MCF 10A (cell line): ENCODE measurements at regions not wholly inside any gene's neighbourhood (a gene's known extent, or its start where the extent isn't known, plus 50 kb on each side); places are given as distances from the start of the nearest gene placed in this dataset.

Source experiments
- BruUV-seq: library from RNA; stranded (reverse); fragments of 400-500 nt; replicated peaks from 2 replicates; lab custom pipeline; 2021; lab: Mats Ljungman, UMichigan
- CTCF ChIA-PET: fragments of 300-600 bp; sonication (Branson Sonifier 250); formaldehyde crosslinking; extraction: SDS; loops from one replicate; lab custom pipeline; 2021; ENCODE audit warnings: antibody characterized with exemption, inconsistent platforms; lab: Yijun Ruan, JAX
- POLR2A ChIA-PET: fragments of 300-600, 350-650 bp; sonication (Branson Sonifier 250); formaldehyde crosslinking; extraction: SDS; loops from one replicate; lab custom pipeline; 2020; ENCODE audit warnings: antibody characterized with exemption, inconsistent platforms; lab: Yijun Ruan, JAX
- DNase-seq: peaks from one replicate; pipeline ENCODE4 v3.0.0-alpha.2; 2018; ENCODE audit not compliant: unreplicated experiment
- H3K27ac Mint-ChIP-seq: one replicate; pipeline ENCODE4 v1.8.0; 2022; ENCODE audit warnings: mild to moderate bottlenecking, low read depth, mixed read lengths; ENCODE audit not compliant: unreplicated experiment
- H3K27me3 Mint-ChIP-seq: one replicate; pipeline ENCODE4 v1.8.0; 2022; ENCODE audit warnings: mixed read lengths; ENCODE audit not compliant: insufficient read depth, unreplicated experiment
- H3K36me3 Mint-ChIP-seq: one replicate; pipeline ENCODE4 v1.8.0; 2022; ENCODE audit warnings: mild to moderate bottlenecking, moderate library complexity, mixed read lengths; ENCODE audit not compliant: insufficient read depth, unreplicated experiment
- H3K4me1 Mint-ChIP-seq: one replicate; pipeline ENCODE4 v1.8.0; 2022; ENCODE audit warnings: mixed read lengths; ENCODE audit not compliant: insufficient read depth, unreplicated experiment
- H3K4me3 Mint-ChIP-seq: one replicate; pipeline ENCODE4 v1.8.0; 2022; ENCODE audit warnings: mild to moderate bottlenecking, moderate library complexity, mixed read lengths; ENCODE audit not compliant: unreplicated experiment
- H3K9me3 Mint-ChIP-seq: one replicate; pipeline ENCODE4 v1.8.0; 2022; ENCODE audit warnings: mixed read lengths; ENCODE audit not compliant: unreplicated experiment
- intact Hi-C: fragments of 100-400 bp; cut with micrococcal nuclease; formaldehyde crosslinking; loops from 2 replicates; pipeline ENCODE4 v1.14.1; 2022
- TF ChIP-seq, protein P1 (sequence below): fragments of 200-600 bp; IDR thresholded peaks from one replicate; pipeline ENCODE4 v1.8.0; 2022; ENCODE audit warnings: antibody characterized with exemption, mild to moderate bottlenecking; ENCODE audit not compliant: unreplicated experiment

DNA sequence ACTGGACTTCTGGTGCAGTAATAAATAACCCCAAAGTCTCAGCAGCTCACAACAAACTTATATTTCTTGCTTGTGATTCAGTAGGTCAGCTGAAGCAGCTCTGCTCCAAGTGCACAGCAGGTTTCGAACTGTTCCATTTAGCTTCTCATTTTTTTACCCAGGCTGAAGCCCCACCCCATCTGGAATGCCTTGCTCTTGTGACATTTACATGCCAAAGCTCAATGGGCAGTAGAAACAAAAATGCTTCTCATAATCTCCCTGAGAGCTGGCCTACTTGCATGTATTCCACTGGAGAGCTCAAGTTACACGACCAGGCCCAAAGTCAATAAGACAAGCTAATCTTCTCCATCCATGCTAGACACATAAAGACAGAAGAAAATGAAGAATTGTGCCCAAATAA is 165.2 kb downstream of the HAO1 start:
- no peaks in the 10 kb centered on the region for H3K36me3 Mint-ChIP-seq
- H3K4me1 Mint-ChIP-seq: peaks cover 28% of the 10 kb centered on the region
- peak overlapping the region; percentile 74 for H3K27ac Mint-ChIP-seq
- BruUV-seq: no TSS peak
- H3K9me3 Mint-ChIP-seq: peaks cover 21% of the 10 kb centered on the region
- TF ChIP-seq, protein P1, sequence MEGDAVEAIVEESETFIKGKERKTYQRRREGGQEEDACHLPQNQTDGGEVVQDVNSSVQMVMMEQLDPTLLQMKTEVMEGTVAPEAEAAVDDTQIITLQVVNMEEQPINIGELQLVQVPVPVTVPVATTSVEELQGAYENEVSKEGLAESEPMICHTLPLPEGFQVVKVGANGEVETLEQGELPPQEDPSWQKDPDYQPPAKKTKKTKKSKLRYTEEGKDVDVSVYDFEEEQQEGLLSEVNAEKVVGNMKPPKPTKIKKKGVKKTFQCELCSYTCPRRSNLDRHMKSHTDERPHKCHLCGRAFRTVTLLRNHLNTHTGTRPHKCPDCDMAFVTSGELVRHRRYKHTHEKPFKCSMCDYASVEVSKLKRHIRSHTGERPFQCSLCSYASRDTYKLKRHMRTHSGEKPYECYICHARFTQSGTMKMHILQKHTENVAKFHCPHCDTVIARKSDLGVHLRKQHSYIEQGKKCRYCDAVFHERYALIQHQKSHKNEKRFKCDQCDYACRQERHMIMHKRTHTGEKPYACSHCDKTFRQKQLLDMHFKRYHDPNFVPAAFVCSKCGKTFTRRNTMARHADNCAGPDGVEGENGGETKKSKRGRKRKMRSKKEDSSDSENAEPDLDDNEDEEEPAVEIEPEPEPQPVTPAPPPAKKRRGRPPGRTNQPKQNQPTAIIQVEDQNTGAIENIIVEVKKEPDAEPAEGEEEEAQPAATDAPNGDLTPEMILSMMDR: no peak
- no peak overlapping the region for H3K4me3 Mint-ChIP-seq
- DNase-seq: no peak
- H3K27me3 Mint-ChIP-seq: no peaks in the 10 kb centered on the region
- POLR2A ChIA-PET: interaction anchor here (1.1 to 1.7 kb wide), 3 partner anchors 14 to 67 kb away, joined by 3 to 5 read pairs (median 4); no protein-coding TSS in a partner anchor
- CTCF ChIA-PET: interaction anchor here (0.6 to 1.3 kb wide), 4 partner anchors 23 to 1260 kb away, joined by 3 to 4 read pairs (median 3); no protein-coding TSS in a partner anchor
- intact Hi-C loops: no loop called here

DNA sequence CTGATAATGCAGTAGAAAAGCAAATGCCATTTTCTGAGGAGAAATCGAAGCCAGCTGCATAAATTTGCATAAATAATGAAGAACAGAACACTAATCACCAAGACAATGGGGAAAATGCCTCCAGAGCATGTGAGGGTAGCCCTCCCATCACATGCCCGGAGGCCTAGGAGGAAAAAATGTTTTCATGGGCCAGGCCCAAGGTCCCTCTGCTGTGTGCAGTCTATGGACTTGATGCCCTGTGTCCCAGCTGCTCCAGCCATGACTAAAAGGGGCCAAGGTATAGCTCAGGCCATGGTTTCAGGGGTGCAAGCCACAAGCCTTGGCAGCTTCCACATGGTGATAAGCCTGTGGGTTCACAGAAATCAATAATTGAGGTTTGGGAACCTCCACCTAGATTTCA is 164.1 kb downstream of the HAO1 start:
- BruUV-seq: no TSS peak
- Mint-ChIP-seq H3K36me3 (no peaks in the 10 kb centered on the region), H3K9me3 (peaks cover 21% of the 10 kb centered on the region), H3K27ac (no peak overlapping the region), H3K4me1 (peaks cover 24% of the 10 kb centered on the region), H3K27me3 (no peaks in the 10 kb centered on the region), H3K4me3 (no peak overlapping the region)
- DNase-seq: no peak
- CTCF ChIA-PET: interaction anchor here (0.7 to 1.2 kb wide), 2 partner anchors 66 to 83 kb away, joined by 3 read pairs; no protein-coding TSS in a partner anchor
- POLR2A ChIA-PET: interaction anchor here (1.7 kb wide), 1 partner anchor 16 kb away, joined by 4 read pairs; no protein-coding TSS in a partner anchor
- intact Hi-C loops: no loop called here
- TF ChIP-seq, protein P1: no peak

DNA sequence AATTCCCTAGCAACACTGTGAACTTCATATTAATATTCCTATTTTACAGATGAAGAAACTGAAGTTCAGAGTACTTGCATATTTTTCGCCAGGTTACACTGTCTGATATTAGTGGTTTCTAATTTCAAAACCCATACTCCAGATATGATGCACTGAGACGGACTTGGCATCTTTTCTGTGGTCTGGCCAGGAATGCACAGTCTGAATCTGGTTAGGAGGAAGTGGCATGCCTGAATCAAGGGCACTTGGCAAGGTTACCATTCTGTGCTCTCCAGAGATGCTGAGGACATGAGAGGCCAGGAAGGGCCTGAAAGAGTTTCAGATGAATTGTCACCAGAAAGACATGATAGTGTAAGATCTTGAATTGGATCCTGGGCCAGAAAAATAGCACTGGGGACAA is 150.1 kb downstream of the HAO1 start:
- ChIA-PET CTCF (interaction anchor here (0.8 kb wide), 1 partner anchor 329 kb away, joined by 3 read pairs; no protein-coding TSS in a partner anchor), POLR2A (no interaction called here)
- H3K27me3 Mint-ChIP-seq: no peaks in the 10 kb centered on the region
- intact Hi-C loops: no loop called here
- H3K4me3 Mint-ChIP-seq: no peak overlapping the region
- DNase-seq: peak; percentile 61
- H3K27ac Mint-ChIP-seq: no peak overlapping the region
- TF ChIP-seq, protein P1: no peak
- H3K36me3 Mint-ChIP-seq: no peaks in the 10 kb centered on the region
- peaks cover 9% of the 10 kb centered on the region for H3K4me1 Mint-ChIP-seq
- no peaks in the 10 kb centered on the region for H3K9me3 Mint-ChIP-seq
- no TSS peak for BruUV-seq

DNA sequence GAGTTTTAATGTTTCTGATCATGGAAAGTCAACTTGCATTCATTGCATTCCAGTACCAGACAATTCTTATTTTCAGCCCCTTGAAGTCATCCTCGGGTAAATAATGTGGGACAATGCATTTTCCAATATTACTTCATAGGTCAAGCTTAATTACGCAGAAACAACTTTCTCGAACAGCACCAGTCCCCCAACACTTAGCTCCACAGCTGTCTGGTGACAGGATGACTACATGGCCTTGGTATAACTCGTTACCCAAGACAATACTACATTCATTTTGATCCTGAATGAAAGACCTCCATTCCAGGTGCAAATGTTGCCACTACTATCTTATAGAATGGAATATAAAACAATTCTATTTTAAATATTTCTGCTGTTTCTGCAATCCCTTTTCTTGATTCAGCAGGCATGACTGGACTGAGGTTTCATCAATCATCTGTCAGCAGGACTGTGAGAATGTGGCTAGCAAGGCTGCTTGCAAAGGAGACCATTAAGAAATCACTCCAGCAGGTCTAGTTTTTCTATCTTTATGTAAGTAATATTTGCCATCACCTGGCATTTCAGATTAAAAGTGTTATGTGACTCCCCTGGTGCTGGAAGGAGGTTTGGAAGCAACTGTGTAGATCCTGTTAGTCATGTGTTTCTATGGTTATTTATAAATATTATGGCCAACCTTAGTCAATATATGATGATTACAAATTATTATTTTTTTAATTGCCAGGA is 147.9 kb downstream of the HAO1 start:
- Mint-ChIP-seq H3K4me3 (no peak overlapping the region), H3K9me3 (no peaks in the 10 kb centered on the region), H3K27me3 (no peaks in the 10 kb centered on the region), H3K27ac (no peak overlapping the region), H3K4me1 (peaks cover 9% of the 10 kb centered on the region), H3K36me3 (no peaks in the 10 kb centered on the region)
- POLR2A ChIA-PET: interaction anchor here (0.5 to 1.6 kb wide), 6 partner anchors 8 to 480 kb away, joined by 3 to 6 read pairs (median 4); no protein-coding TSS in a partner anchor
- peak; percentile 19 for DNase-seq
- intact Hi-C loops: no loop called here
- BruUV-seq: no TSS peak
- TF ChIP-seq, protein P1: no peak
- CTCF ChIA-PET: interaction anchor here (0.5 kb wide), 1 partner anchor 36 kb away, joined by 3 read pairs; no protein-coding TSS in a partner anchor
